ENCODE measurements at regions not wholly inside any gene's neighbourhood (a gene's known extent, or its start where the extent isn't known, plus 50 kb on each side); places are given as distances from the start of the nearest gene placed in this dataset.

DNA sequence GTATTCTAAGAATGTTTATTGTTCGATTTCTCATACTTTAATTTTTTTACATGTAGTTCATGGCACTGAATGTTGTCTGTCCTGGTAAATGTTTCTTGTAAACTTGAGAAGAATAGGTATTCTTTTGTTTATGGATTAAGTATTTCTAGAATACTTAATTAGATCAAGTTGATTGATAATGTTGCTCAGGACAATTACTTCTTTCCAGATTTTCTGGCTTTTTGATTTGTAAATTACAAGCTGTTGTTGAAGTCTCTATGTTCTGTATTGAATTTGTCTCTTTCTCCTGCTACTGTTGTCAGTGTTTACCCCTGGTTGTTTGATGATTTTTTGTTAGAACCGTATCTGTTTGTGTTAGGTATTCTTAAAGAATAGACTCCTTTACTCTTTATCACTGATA, 1720.9 kb upstream of the AGA start:
- POLR2A ChIA-PET (ENCODE audit: low non-redundant PET), result no interaction called here

DNA sequence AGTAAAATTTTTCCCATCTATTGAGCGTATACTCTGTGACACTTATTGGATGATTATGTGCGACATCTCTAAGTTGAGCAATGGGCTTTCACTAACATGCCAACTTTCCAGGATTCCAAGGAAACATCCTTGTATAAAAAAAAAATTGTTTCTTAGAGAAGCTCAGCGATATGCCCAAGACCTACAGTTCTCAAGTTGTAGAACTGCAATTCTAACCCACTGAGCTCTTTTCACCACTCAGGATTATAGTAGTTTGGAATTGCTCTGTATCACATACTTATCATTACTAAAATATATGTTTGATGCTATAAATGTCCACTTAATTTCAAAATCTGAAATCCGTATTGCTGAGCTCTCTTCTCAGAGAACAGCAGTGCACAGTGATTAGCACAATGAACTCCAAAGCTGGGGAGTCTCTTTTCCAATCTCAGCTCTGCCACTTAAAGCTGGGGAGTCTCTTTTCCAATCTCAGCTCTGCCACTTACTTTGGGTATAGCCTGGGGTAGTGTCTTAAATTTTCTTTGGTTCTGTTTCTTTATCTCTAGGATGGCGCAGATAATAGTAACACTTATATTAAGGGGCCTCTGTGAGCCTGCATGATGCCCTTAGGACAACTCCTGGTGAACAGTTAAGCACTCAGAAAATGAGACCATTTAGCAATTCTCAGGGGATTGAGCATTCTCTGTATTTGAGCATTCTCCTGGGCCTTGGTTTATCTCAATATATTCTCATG, 1722.2 kb upstream of the AGA start:
- H3K9me3 ChIP-seq (ENCODE audit: low read depth, low read length, poor library complexity, severe bottlenecking), result no peaks in the 10 kb centered on the region
- H3K4me1 ChIP-seq (ENCODE audit: insufficient read depth, low read length, poor library complexity, severe bottlenecking), result no peaks in the 10 kb centered on the region
- TF ChIP-seq, protein P1, sequence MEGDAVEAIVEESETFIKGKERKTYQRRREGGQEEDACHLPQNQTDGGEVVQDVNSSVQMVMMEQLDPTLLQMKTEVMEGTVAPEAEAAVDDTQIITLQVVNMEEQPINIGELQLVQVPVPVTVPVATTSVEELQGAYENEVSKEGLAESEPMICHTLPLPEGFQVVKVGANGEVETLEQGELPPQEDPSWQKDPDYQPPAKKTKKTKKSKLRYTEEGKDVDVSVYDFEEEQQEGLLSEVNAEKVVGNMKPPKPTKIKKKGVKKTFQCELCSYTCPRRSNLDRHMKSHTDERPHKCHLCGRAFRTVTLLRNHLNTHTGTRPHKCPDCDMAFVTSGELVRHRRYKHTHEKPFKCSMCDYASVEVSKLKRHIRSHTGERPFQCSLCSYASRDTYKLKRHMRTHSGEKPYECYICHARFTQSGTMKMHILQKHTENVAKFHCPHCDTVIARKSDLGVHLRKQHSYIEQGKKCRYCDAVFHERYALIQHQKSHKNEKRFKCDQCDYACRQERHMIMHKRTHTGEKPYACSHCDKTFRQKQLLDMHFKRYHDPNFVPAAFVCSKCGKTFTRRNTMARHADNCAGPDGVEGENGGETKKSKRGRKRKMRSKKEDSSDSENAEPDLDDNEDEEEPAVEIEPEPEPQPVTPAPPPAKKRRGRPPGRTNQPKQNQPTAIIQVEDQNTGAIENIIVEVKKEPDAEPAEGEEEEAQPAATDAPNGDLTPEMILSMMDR (conservative IDR thresholded peaks at IDR 0.05; ENCODE audit: low read depth, low read length), result no peak
- TF ChIP-seq EZH2 (IDR thresholded peaks at IDR 0.05; ENCODE audit: borderline replicate concordance, low read depth, low read length, poor library complexity, severe bottlenecking), result no peak
- H3K27ac ChIP-seq (ENCODE audit: low read depth, low read length, poor library complexity, severe bottlenecking), result no peak overlapping the region
- CTCF ChIA-PET, result no interaction called here
- POLR2A ChIA-PET (ENCODE audit: low non-redundant PET), result no interaction called here
- no peak for DNase-seq (ENCODE audit: low spot score)
- no peaks in the 10 kb centered on the region for H3K36me3 ChIP-seq (ENCODE audit: insufficient read depth, low read length, poor library complexity, severe bottlenecking)
- no peak overlapping the region for H3K4me3 ChIP-seq (ENCODE audit: low read depth, low read length, poor library complexity, severe bottlenecking)
- intact Hi-C loops (cut with micrococcal nuclease; ENCODE audit: unreplicated experiment), result no loop called here
- no peaks in the 10 kb centered on the region for H3K27me3 ChIP-seq (replicated peaks; ENCODE audit: insufficient read depth, low read depth, low read length, poor library complexity)
- no TSS peak for BruUV-seq (replicated peaks)

More for the DNA sequence above, 1720.9 kb upstream of the AGA start:
- CTCF ChIA-PET, result no interaction called here
- intact Hi-C loops (cut with micrococcal nuclease; ENCODE audit: unreplicated experiment), result no loop called here
- Histone ChIP-seq H3K27me3 (replicated peaks; ENCODE audit: insufficient read depth, low read depth, low read length, poor library complexity) (no peaks in the 10 kb centered on the region), H3K27ac (ENCODE audit: low read depth, low read length, poor library complexity, severe bottlenecking) (no peak overlapping the region), H3K9me3 (ENCODE audit: low read depth, low read length, poor library complexity, severe bottlenecking) (no peaks in the 10 kb centered on the region), H3K4me1 (ENCODE audit: insufficient read depth, low read length, poor library complexity, severe bottlenecking) (no peaks in the 10 kb centered on the region), H3K36me3 (ENCODE audit: insufficient read depth, low read length, poor library complexity, severe bottlenecking) (no peaks in the 10 kb centered on the region), H3K4me3 (ENCODE audit: low read depth, low read length, poor library complexity, severe bottlenecking) (no peak overlapping the region)
- no peak for DNase-seq (ENCODE audit: low spot score)
- TF ChIP-seq EZH2 (IDR thresholded peaks at IDR 0.05; ENCODE audit: borderline replicate concordance, low read depth, low read length, poor library complexity, severe bottlenecking), result no peak
- TF ChIP-seq, protein P1 (conservative IDR thresholded peaks at IDR 0.05; ENCODE audit: low read depth, low read length), result no peak
- BruUV-seq (replicated peaks), result no TSS peak

DNA sequence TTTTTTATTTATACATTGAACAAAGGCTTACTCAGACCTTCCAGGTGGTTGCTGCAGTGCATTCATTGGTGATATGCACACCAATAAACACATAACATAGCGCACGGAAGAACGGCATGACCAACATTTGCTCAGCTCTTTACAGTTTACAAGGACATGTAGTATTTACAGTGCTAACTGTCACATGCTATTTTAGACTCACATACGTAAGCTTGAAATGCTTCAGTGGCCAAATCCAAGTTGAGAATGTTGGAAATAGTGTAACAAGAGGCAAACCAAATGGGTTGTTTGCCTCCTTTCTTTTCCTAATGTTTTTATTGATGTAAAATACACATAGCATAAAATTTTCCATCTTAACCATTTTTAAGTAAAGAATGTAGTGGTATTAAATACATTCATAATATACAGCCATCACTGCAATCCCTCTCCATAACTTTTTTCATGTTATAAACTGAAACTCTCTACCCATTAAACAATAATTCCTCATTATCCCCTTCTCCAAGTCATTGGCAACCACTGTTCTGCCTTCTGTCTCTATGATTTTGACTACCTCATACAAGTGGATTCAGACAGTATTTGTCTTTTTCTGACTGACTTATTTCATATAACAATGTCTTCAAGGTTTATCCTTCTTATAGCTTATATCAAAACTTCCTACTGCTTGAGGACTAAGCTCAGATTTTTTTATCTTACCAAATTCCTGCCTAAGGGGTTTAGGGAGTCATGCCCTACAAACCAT, 1722.9 kb upstream of the AGA start:
- H3K4me3 ChIP-seq (ENCODE audit: low read depth, low read length, poor library complexity, severe bottlenecking), result no peak overlapping the region
- POLR2A ChIA-PET (ENCODE audit: low non-redundant PET), result no interaction called here
- CTCF ChIA-PET, result no interaction called here
- BruUV-seq (replicated peaks), result no TSS peak
- no peaks in the 10 kb centered on the region for H3K36me3 ChIP-seq (ENCODE audit: insufficient read depth, low read length, poor library complexity, severe bottlenecking)
- H3K4me1 ChIP-seq (ENCODE audit: insufficient read depth, low read length, poor library complexity, severe bottlenecking), result no peaks in the 10 kb centered on the region
- no peak for DNase-seq (ENCODE audit: low spot score)
- no peak overlapping the region for H3K27ac ChIP-seq (ENCODE audit: low read depth, low read length, poor library complexity, severe bottlenecking)
- TF ChIP-seq EZH2 (IDR thresholded peaks at IDR 0.05; ENCODE audit: borderline replicate concordance, low read depth, low read length, poor library complexity, severe bottlenecking), result no peak
- TF ChIP-seq, protein P1 (conservative IDR thresholded peaks at IDR 0.05; ENCODE audit: low read depth, low read length), result no peak
- H3K9me3 ChIP-seq (ENCODE audit: low read depth, low read length, poor library complexity, severe bottlenecking), result no peaks in the 10 kb centered on the region
- intact Hi-C loops (cut with micrococcal nuclease; ENCODE audit: unreplicated experiment), result no loop called here
- H3K27me3 ChIP-seq (replicated peaks; ENCODE audit: insufficient read depth, low read depth, low read length, poor library complexity), result no peaks in the 10 kb centered on the region
